Mesenchymal stem cell (in vitro differentiated cells and primary cell): ENCODE measurements at regions not wholly inside any gene's neighbourhood (a gene's known extent, or its start where the extent isn't known, plus 50 kb on each side); places are given as distances from the start of the nearest gene placed in this dataset.
A peak's percentile ranks its signal among the peaks of the same experiment; 100 is the strongest.

Experiments used
- DNase-seq: peaks from one replicate; pipeline ENCODE4 v3.0.0-alpha.2; 2013
- H2AFZ ChIP-seq: one replicate; pipeline ENCODE4 v1.6.1; 2013; ENCODE audit warnings: low read depth, mild to moderate bottlenecking, control low read depth, inconsistent platforms, low read length, moderate library complexity
- H2AK5ac ChIP-seq: 2 replicates; pipeline ENCODE4 v1.6.1; 2013; ENCODE audit warnings: low read length, moderate library complexity, mild to moderate bottlenecking, inconsistent platforms; ENCODE audit not compliant: severe bottlenecking
- H2BK120ac ChIP-seq: one replicate; pipeline ENCODE4 v1.6.1; 2013; ENCODE audit warnings: low read depth, mild to moderate bottlenecking, inconsistent platforms, low read length, moderate library complexity
- H2BK12ac ChIP-seq, 2 experiments: one replicate each; pipeline ENCODE4 v1.6.1; 2013; ENCODE audit warnings: inconsistent platforms in 2 of 2, low read length in 2 of 2, mild to moderate bottlenecking in 2 of 2, moderate library complexity in 2 of 2, control low read depth in 1 of 2
- H2BK15ac ChIP-seq: one replicate; pipeline ENCODE4 v1.6.1; 2013; ENCODE audit warnings: mild to moderate bottlenecking, low read depth, inconsistent platforms; ENCODE audit not compliant: poor library complexity, severe bottlenecking
- H2BK5ac ChIP-seq: 2 replicates; pipeline ENCODE4 v1.6.1; 2013; ENCODE audit warnings: low read depth, mild to moderate bottlenecking, low read length, control low read depth, inconsistent platforms; ENCODE audit not compliant: poor library complexity, severe bottlenecking
- H3K14ac ChIP-seq, 2 experiments: one replicate each; pipeline ENCODE4 v1.6.1; 2013; ENCODE audit warnings: inconsistent platforms in 2 of 2, low read length in 2 of 2, control low read depth in 1 of 2, mild to moderate bottlenecking in 1 of 2, moderate library complexity in 1 of 2
- H3K18ac ChIP-seq, 2 experiments: one replicate each; pipeline ENCODE4 v1.6.1; 2013; ENCODE audit warnings: inconsistent platforms in 2 of 2, low read length in 2 of 2, control low read depth in 1 of 2, low read depth in 1 of 2, mild to moderate bottlenecking in 1 of 2
- H3K23ac ChIP-seq, 2 experiments: one replicate each; pipeline ENCODE4 v1.6.1; 2013; ENCODE audit warnings: inconsistent platforms in 2 of 2, low read length in 2 of 2, mild to moderate bottlenecking in 2 of 2, moderate library complexity in 2 of 2, control low read depth in 1 of 2
- H3K27ac ChIP-seq: 2 replicates; pipeline ENCODE4 v1.5.1; 2013; ENCODE audit warnings: mild to moderate bottlenecking, moderate library complexity, low read length, control low read depth, inconsistent platforms; ENCODE audit not compliant: poor library complexity, severe bottlenecking
- H3K27me3 ChIP-seq, 2 experiments: 2 replicates each; pipeline versions ENCODE4 v1.6.1 to v1.7.0; 2013; ENCODE audit warnings: low read length in 2 of 2, mild to moderate bottlenecking in 2 of 2, moderate library complexity in 2 of 2, control low read depth in 1 of 2, inconsistent platforms in 1 of 2; ENCODE audit not compliant: control insufficient read depth in 1 of 2, insufficient read depth in 1 of 2
- H3K36me3 ChIP-seq, 2 experiments: 2 replicates each; pipeline versions ENCODE4 v1.6.1 to v1.7.0; 2013; ENCODE audit warnings: low read length in 2 of 2, control low read depth in 1 of 2, inconsistent platforms in 1 of 2, low read depth in 1 of 2, mild to moderate bottlenecking in 1 of 2; ENCODE audit not compliant: insufficient read depth in 2 of 2, control insufficient read depth in 1 of 2
- H3K4ac ChIP-seq, 2 experiments: one replicate each; pipeline ENCODE4 v1.6.1; 2013; ENCODE audit warnings: inconsistent platforms in 2 of 2, low read length in 2 of 2, mild to moderate bottlenecking in 2 of 2, moderate library complexity in 2 of 2, control low read depth in 1 of 2, low read depth in 1 of 2
- H3K4me1 ChIP-seq: 2 replicates; pipeline ENCODE4 v1.6.1; 2013; ENCODE audit warnings: low read depth, low read length, control low read depth; ENCODE audit not compliant: control insufficient read depth, insufficient read depth
- H3K4me2 ChIP-seq: 2 replicates; pipeline ENCODE4 v1.6.1; 2013; ENCODE audit warnings: low read length, mild to moderate bottlenecking, inconsistent platforms; ENCODE audit not compliant: poor library complexity, severe bottlenecking
- H3K4me3 ChIP-seq, 2 experiments: 2 replicates each; pipeline versions ENCODE4 v1.5.1 to v1.7.0; 2013; ENCODE audit warnings: low read length in 2 of 2, mild to moderate bottlenecking in 2 of 2, control low read depth in 1 of 2, low read depth in 1 of 2; ENCODE audit not compliant: insufficient read depth in 1 of 2
- H3K79me1 ChIP-seq: replicated peaks from 2 replicates; pipeline ENCODE4 v1.6.1; 2013; ENCODE audit warnings: mild to moderate bottlenecking, control low read depth, low read length, inconsistent platforms; ENCODE audit not compliant: poor library complexity, severe bottlenecking
- H3K9ac ChIP-seq: 2 replicates; pipeline ENCODE4 v1.7.0; 2013; ENCODE audit warnings: mild to moderate bottlenecking, low read length, moderate library complexity
- H3K9me3 ChIP-seq: 2 replicates; pipeline ENCODE4 v1.7.0; 2013; ENCODE audit warnings: mild to moderate bottlenecking, low read length; ENCODE audit not compliant: control insufficient read depth
- H4K8ac ChIP-seq: one replicate; pipeline ENCODE4 v1.6.1; 2013; ENCODE audit warnings: inconsistent platforms, mild to moderate bottlenecking, low read length, moderate library complexity
- H4K91ac ChIP-seq: one replicate; pipeline ENCODE4 v1.6.1; 2013; ENCODE audit warnings: mild to moderate bottlenecking, low read length, inconsistent platforms
- WGBS: methylation state at CpG from one replicate; pipeline ENCODE4 v1.1.7; 2013; ENCODE audit warnings: mixed read lengths; 5-methylcytosine and 5-hydroxymethylcytosine counted together

DNA sequence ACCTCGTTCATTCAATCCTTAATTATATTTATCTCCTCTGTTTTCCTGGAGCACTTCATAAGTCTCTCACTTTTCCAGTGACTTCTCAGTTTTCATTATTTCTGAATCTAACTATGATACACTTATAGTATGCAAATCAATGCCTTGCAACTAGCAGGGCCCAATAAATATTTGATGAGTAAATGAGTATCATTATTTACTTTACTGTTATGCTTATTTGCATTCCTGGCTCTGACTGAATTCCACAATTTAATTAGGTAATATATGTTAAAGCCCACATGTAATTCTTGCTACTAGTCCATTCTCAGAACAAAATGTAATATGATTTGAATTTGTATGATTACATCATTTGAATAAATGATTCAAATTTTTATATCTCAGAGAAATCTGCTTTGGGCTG is 1595.1 kb upstream of the MIR17HG start:
- Histone ChIP-seq H3K4me2 (no peak overlapping the region), H2BK12ac (no peak overlapping the region), H2AK5ac (no peak overlapping the region), H3K9me3 (peaks cover 5% of the 10 kb centered on the region), H4K91ac (no peak overlapping the region), H3K23ac (no peak overlapping the region), H3K79me1 (no peaks in the 10 kb centered on the region), H3K27ac (no peak overlapping the region), H2BK120ac (no peak overlapping the region), H2BK5ac (no peak overlapping the region), H3K4me3 (no peak overlapping the region), H3K18ac (no peak overlapping the region), H3K36me3 (no peaks in the 10 kb centered on the region), H2BK15ac (no peak overlapping the region), H3K4me1 (no peaks in the 10 kb centered on the region), H3K4ac (no peak overlapping the region), H2AFZ (no peak overlapping the region), H3K14ac (no peak overlapping the region), H4K8ac (no peak overlapping the region), H3K27me3 (no peaks in the 10 kb centered on the region), H3K9ac (no peak overlapping the region)
- 100% methylated on average over 1 of the region's 1 CpG for WGBS
- no peak for DNase-seq

DNA sequence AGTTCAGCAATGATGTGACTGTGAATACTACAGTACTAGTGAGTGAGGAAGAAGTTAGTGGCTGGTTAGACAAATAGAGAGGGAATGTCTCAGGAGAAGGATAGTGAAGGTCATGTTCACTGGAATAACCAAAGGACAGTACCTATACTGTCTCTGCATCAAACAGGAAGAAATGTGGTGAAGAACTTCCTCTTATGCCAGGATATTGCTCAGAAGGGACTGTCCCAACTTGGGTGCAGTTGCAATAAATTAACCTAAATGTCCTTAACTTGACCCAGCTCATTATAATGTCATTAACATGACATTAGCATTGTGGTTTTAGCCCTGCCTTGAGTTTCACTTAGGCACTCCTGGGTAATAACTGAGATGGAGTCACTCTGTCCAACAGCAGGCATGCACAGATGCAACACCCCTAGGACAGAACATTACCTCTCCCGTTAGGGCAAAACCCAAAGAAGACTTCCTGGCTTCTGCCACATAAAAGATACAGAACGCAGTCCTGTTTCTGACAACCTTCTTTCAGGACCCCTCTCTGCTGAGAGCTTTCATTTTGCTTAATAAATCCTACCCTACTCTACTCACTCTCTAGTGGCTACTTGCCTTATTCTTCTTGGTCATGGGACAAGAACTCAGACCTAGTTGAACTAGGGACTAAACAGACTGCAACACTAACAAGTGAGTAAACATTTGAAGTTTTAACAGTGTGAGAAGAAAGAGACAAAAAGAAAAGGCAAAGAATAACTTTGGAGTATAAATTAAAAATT is 1591.6 kb upstream of the MIR17HG start:
- H3K27me3 ChIP-seq = no peaks in the 10 kb centered on the region
- H4K91ac ChIP-seq = no peak overlapping the region
- no peak overlapping the region for H2BK12ac ChIP-seq
- H2BK120ac ChIP-seq = no peak overlapping the region
- no peak overlapping the region for H3K14ac ChIP-seq
- no peak overlapping the region for H3K9ac ChIP-seq
- no peak overlapping the region for H2BK15ac ChIP-seq
- no peak overlapping the region for H2AFZ ChIP-seq
- H2AK5ac ChIP-seq = no peak overlapping the region
- H2BK5ac ChIP-seq = no peak overlapping the region
- peaks cover 5% of the 10 kb centered on the region for H3K9me3 ChIP-seq
- H3K4ac ChIP-seq = no peak overlapping the region
- no peak overlapping the region for H4K8ac ChIP-seq
- DNase-seq = no peak
- H3K4me2 ChIP-seq = no peak overlapping the region
- H3K4me3 ChIP-seq = no peak overlapping the region
- H3K18ac ChIP-seq = no peak overlapping the region
- H3K36me3 ChIP-seq = no peaks in the 10 kb centered on the region
- no peak overlapping the region for H3K23ac ChIP-seq
- WGBS = 89% methylated on average over 2 of the region's 2 CpGs
- H3K4me1 ChIP-seq = no peaks in the 10 kb centered on the region
- H3K27ac ChIP-seq = no peak overlapping the region
- H3K79me1 ChIP-seq = no peaks in the 10 kb centered on the region

DNA sequence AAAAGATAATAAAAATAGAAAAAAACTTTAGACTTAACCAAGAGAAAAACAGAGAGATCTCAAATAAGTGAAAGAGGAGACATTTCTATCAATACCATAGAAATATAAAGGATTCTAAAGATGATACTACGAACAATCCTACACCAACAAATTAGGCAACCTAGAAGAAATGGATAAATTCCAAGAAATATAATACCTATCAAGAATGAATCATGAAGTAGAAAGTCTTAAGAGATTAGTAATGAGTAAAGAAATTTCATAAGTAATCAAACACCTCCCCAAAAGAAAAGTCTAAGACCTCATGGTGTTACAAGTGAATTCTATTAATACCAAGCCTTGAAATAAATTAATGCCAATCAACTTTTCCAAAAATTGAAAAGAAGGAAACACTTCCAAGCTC is 1584.5 kb upstream of the MIR17HG start:
- no peak overlapping the region for H2AK5ac ChIP-seq
- H3K79me1 ChIP-seq = no peaks in the 10 kb centered on the region
- H3K9me3 ChIP-seq = no peaks in the 10 kb centered on the region
- no peak overlapping the region for H3K27ac ChIP-seq
- no peak overlapping the region for H3K18ac ChIP-seq
- H3K9ac ChIP-seq = no peak overlapping the region
- H4K8ac ChIP-seq = no peak overlapping the region
- H3K23ac ChIP-seq = no peak overlapping the region
- H2BK15ac ChIP-seq = no peak overlapping the region
- no peak overlapping the region for H3K14ac ChIP-seq
- H2BK5ac ChIP-seq = no peak overlapping the region
- H3K4me1 ChIP-seq = no peaks in the 10 kb centered on the region
- no peak overlapping the region for H4K91ac ChIP-seq
- DNase-seq = no peak
- H3K4me3 ChIP-seq = no peak overlapping the region
- H3K4me2 ChIP-seq = no peak overlapping the region
- H2AFZ ChIP-seq = no peak overlapping the region
- no peaks in the 10 kb centered on the region for H3K36me3 ChIP-seq
- H3K4ac ChIP-seq = no peak overlapping the region
- no peak overlapping the region for H2BK12ac ChIP-seq
- H2BK120ac ChIP-seq = no peak overlapping the region
- no CpG with 5 or more reads among the region's 1 CpG for WGBS
- H3K27me3 ChIP-seq = no peaks in the 10 kb centered on the region

DNA sequence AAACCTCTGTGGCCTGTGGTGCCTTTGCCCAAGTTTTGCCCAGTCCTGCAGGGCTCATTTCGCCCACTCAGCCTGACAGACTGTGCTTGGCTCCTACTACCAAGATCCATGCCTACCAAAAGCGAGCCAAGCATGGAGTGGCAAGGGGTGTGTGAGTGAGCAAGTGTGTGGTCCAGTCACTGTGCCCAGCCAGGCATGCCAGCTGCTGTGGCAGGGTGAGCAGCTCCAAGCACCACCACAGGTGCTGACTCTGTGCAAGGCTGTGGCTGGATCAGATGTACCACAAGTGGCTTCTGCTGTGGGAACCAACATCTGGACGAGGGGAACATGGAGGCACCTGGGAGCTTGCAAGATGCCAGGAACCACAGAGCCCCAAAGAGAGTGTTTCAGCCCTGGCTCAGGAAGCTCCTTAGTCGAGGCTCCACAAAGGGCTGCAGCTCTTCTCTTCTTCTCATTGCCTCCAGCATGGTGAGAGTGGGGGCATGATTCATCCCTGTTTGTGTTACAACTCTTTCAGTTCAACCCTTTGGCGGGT is 1564.2 kb upstream of the MIR17HG start:
- Histone ChIP-seq H3K36me3 (no peaks in the 10 kb centered on the region), H4K91ac (peak overlapping the region; percentile 68), H3K18ac (no peak overlapping the region), H3K4me3 (no peak overlapping the region), H3K4me2 (no peak overlapping the region), H3K27ac (no peak overlapping the region), H3K4ac (no peak overlapping the region), H3K9me3 (no peaks in the 10 kb centered on the region), H2BK5ac (no peak overlapping the region), H3K23ac (no peak overlapping the region), H2BK12ac (no peak overlapping the region), H4K8ac (peak overlapping the region; percentile 75), H2BK15ac (no peak overlapping the region), H2AFZ (no peak overlapping the region), H2BK120ac (no peak overlapping the region), H3K27me3 (no peaks in the 10 kb centered on the region), H2AK5ac (no peak overlapping the region), H3K4me1 (no peaks in the 10 kb centered on the region), H3K14ac (no peak overlapping the region), H3K79me1 (no peaks in the 10 kb centered on the region), H3K9ac (no peak overlapping the region)
- DNase-seq = no peak
- WGBS = 87% methylated on average over 5 of the region's 5 CpGs
